Heart left ventricle (tissue), 16 donors: ENCODE measurements at regions not wholly inside any gene's neighbourhood (a gene's known extent, or its start where the extent isn't known, plus 50 kb on each side); places are given as distances from the start of the nearest gene placed in this dataset.

ENCODE experiments used
- ATAC-seq, 4 donors: fragments of 200-7000 bp; cut with Tn5 transposase; one replicate each; pipeline ENCODE4 v1.9.1; 2020 to 2022; ENCODE audit warnings: moderate library complexity in 4 of 4, mild to moderate bottlenecking in 3 of 4, moderate number of reproducible peaks in 1 of 4
- DNase-seq, 5 donors: peaks; one replicate each; pipeline ENCODE4 v3.0.0-alpha.2; 2020
- H3K27ac ChIP-seq, 12 donors: fragments of 200-600 bp; sonication (generic) in 4 of 12; one replicate each; pipeline versions ENCODE4 v1.5.0 to v1.8.0; 2016 to 2022; ENCODE audit warnings: mild to moderate bottlenecking in 2 of 12
- H3K27me3 ChIP-seq, 9 donors: fragments of 200-600 bp; sonication (generic) in 2 of 9; one replicate each; pipeline versions ENCODE4 v1.5.1 to v1.8.0; 2016 to 2022; ENCODE audit warnings: mild to moderate bottlenecking in 3 of 9
- H3K36me3 ChIP-seq, 9 donors: fragments of 200-600 bp; sonication (generic) in 2 of 9; one replicate each; pipeline versions ENCODE4 v1.5.0 to v1.8.0; 2018 to 2022; ENCODE audit warnings: mild to moderate bottlenecking in 2 of 9
- H3K4me1 ChIP-seq, 12 donors: fragments of 200-600 bp; sonication (generic) in 4 of 12; one replicate each; pipeline versions ENCODE4 v1.5.0 to v1.8.0; 2016 to 2022; ENCODE audit warnings: mild to moderate bottlenecking in 3 of 12
- H3K4me3 ChIP-seq, 12 donors: fragments of 200-600 bp; sonication (generic) in 4 of 12; one replicate each; pipeline versions ENCODE4 v1.5.0 to v1.8.0; 2017 to 2022; ENCODE audit warnings: mild to moderate bottlenecking in 9 of 12, moderate library complexity in 4 of 12
- H3K9me3 ChIP-seq, 12 donors: fragments of 200-600 bp; sonication (generic) in 4 of 12; one replicate each; pipeline versions ENCODE4 v1.5.0 to v1.8.0; 2016 to 2022; ENCODE audit warnings: mild to moderate bottlenecking in 1 of 12
- POLR2A ChIP-seq, 2 donors: fragments of 450-650 bp; IDR thresholded peaks; one replicate each; pipeline ENCODE4 v1.6.1; 2017; ENCODE audit warnings: antibody characterized with exemption in 2 of 2, mild to moderate bottlenecking in 2 of 2, moderate library complexity in 2 of 2
- WGBS, 4 donors: extraction: QIAGEN DNeasy Blood & Tissue Kit in 2 of 4; methylation state at CpG; one replicate each; pipeline versions ENCODE4 v1.1.5 to v1.1.7; 2013 to 2018; 5-methylcytosine and 5-hydroxymethylcytosine counted together
- intact Hi-C, 10 donors: fragments of 100-400 bp; cut with DNase I; formaldehyde crosslinking; loops; one replicate each; pipeline versions ENCODE4 v1.11.1 to v1.14.2; 2022
- TF ChIP-seq, protein P1 (sequence below), 12 donors: fragments of 200-600 bp; sonication (generic) in 4 of 12; IDR thresholded peaks; one replicate each; pipeline versions ENCODE4 v1.5.0 to v1.8.0; 2018 to 2022; ENCODE audit warnings: antibody characterized with exemption in 12 of 12, mild to moderate bottlenecking in 5 of 12
- donor health status: ischemic (EF 13 %, LVEDD 7.1; RV severe dilation, severe dysfunction).
- donor health status: healthy with polysubstance abuse.
- donor health status: DM: no; HTN: yes; CAD: no.
- donor health status: DM: no; HTN: no; CAD: no.
- donor health status: ischemic (EF 25% LVEDD 6.9; RV normal size, moderate dysfunction).
- donor health status: ischemic (EF 25% LVEDD 5.7; RV mildly dilated, moderate dysfunction).
- donor health status: healthy.
- donor health status: DM: yes; HTN: yes; CAD: no.
- donor health status: ischemic (EF 35%, LVEDD 5.7; RV mildly dilated, moderate dysfunction).
- donor health status: nonischemic (EF 11% LVEDD 7.7; RV severe dilation, severe dysfunction).
- donor health status: DM: yes; HTN: yes; CAD: no.
- donor health status: PGD.
- donor health status: ischemic (EF 29% LVEDD 5.4; RV normal size, mild dysfunction).
- donor health status: nonischemic (EF 23%, LVEDD 6.1; RV moderate dilation, normal function).

DNA sequence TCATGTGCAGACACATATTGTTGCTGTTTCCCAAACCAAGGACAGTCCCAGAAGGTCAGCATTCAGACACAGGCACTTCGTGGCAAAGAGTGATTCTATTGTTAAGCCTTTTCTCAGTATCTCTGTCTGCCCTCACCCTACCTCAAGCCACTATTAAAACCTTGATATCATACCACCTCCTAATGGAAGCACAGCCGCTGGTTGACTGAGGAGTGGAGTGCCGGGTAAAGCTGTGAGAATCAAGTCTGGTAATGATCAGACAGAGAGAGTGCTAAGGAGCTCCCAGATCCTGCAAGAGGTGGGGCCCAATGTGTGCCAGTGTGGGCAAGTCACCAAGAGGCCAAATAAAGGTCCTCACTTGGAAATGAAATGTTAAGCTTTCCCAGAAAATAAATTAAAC, 819.5 kb downstream of the BCL11A start:
- DNase-seq (no peak), ATAC-seq (peak; percentile 20 to 64 (median 46))
- Histone ChIP-seq H3K27me3 (no peaks in the 10 kb centered on the region), H3K4me3 (no peak overlapping the region), H3K36me3 (no peaks in the 10 kb centered on the region), H3K9me3 (no peaks in the 10 kb centered on the region), H3K27ac (no peak overlapping the region), H3K4me1 (peaks cover 0 to 13% (median 0%) of the 10 kb centered on the region in 12 donors)
- no peak for TF ChIP-seq POLR2A (IDR thresholded peaks at IDR 0.05)
- TF ChIP-seq, protein P1, sequence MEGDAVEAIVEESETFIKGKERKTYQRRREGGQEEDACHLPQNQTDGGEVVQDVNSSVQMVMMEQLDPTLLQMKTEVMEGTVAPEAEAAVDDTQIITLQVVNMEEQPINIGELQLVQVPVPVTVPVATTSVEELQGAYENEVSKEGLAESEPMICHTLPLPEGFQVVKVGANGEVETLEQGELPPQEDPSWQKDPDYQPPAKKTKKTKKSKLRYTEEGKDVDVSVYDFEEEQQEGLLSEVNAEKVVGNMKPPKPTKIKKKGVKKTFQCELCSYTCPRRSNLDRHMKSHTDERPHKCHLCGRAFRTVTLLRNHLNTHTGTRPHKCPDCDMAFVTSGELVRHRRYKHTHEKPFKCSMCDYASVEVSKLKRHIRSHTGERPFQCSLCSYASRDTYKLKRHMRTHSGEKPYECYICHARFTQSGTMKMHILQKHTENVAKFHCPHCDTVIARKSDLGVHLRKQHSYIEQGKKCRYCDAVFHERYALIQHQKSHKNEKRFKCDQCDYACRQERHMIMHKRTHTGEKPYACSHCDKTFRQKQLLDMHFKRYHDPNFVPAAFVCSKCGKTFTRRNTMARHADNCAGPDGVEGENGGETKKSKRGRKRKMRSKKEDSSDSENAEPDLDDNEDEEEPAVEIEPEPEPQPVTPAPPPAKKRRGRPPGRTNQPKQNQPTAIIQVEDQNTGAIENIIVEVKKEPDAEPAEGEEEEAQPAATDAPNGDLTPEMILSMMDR (IDR thresholded peaks at IDR 0.05): no peak
- WGBS, 4 donors: 47 to 64% (median 51%) methylated on average over 3 of the region's 3 CpGs
- intact Hi-C loops: no loop called here

DNA sequence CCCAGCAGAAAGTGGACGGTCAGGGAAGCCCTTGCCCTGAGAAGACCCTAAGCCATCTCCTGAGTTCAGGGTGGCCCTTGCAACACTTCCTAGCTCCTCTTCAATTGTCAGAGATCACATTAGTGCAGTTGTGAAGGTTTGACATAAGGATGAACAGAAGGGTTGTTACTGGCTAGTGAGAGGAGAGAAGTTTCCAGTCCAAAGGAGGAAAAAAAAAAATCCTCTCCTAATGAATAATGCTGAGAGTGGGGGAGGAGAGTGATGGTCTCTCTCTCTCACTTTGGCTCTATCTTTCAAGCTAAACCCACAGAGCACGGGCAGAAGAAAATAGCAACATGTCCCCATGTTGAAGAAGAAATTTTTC, 819.9 kb downstream of the BCL11A start:
- no peak for DNase-seq
- Histone ChIP-seq H3K27ac (no peak overlapping the region), H3K4me3 (no peak overlapping the region), H3K9me3 (no peaks in the 10 kb centered on the region), H3K36me3 (no peaks in the 10 kb centered on the region), H3K27me3 (no peaks in the 10 kb centered on the region), H3K4me1 (peaks cover 0 to 13% (median 0%) of the 10 kb centered on the region in 12 donors)
- no peak for TF ChIP-seq POLR2A (IDR thresholded peaks at IDR 0.05)
- TF ChIP-seq, protein P1 (IDR thresholded peaks at IDR 0.05): no peak
- WGBS, 4 donors: 75 to 87% (median 79%) methylated on average over 2 of the region's 2 CpGs
- intact Hi-C loops: no loop called here
- ATAC-seq: no peak

DNA sequence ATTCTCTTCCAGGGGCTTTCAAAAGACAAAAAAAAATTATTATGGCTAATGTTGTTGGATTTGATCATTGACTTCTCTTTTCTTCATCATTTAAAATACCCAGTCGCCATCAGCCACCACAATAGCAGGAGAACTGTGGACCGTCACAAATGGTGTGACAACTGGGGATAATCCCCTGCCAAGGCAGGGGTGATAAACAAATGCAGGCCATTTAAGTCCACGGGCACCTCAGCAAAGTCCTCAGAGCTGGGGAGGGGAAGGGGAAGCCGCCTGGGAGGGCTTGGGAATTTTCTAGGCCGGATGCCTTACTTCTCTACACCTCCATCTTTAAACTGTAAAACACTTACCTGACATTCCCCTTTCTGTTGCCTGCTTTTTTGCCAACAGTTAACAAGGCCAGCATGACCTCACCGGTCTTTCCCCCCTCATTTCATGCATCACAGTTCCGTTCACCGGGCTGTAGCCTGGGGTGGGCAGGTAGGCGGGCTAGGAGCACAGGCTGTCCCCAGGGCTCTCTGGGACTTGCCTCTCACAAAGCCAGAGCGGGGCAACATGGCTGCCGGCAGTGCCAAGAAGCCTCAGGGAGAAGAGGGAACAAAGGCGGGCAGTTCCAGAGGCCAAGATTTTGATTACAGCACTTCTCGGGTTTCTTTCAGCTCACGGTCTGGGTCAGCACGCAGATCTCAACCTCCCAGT, 820.4 kb downstream of the BCL11A start:
- no peak for DNase-seq
- Histone ChIP-seq H3K27me3 (no peaks in the 10 kb centered on the region), H3K36me3 (no peaks in the 10 kb centered on the region), H3K4me3 (no peak overlapping the region), H3K9me3 (no peaks in the 10 kb centered on the region), H3K4me1 (peaks cover 0 to 13% (median 0%) of the 10 kb centered on the region in 12 donors), H3K27ac (no peak overlapping the region)
- 86 to 87% (median 87%) methylated on average over 15 of the region's 15 CpGs for WGBS, 4 donors
- intact Hi-C loops: no loop called here
- ATAC-seq: no peak
- no peak for TF ChIP-seq POLR2A (IDR thresholded peaks at IDR 0.05)
- TF ChIP-seq, protein P1 (IDR thresholded peaks at IDR 0.05): no peak

DNA sequence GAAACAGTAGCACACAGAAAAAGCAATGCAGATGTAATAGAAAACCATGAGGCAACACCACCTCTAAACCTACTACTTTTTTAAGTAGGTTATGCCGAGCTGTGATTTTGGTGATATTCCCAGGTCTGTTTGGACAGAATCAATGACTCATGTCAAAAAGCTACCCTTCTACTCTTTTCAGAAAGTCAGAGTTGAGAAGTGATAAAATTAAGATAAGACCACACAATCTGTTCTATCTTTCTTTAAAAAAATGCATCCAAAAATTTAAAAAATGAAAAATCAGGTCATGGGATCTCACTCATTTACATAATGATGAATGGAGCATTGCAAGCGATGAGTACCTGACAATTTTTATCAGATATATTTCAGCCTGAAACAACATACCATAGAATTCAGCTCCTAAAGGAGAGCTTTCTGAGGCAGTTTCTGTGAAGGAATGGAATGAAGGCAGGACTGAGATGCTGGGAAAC, 826.3 kb downstream of the BCL11A start:
- TF ChIP-seq POLR2A (IDR thresholded peaks at IDR 0.05): no peak
- TF ChIP-seq, protein P1 (IDR thresholded peaks at IDR 0.05): no peak
- no peaks in the 10 kb centered on the region for H3K4me1 ChIP-seq
- no peak for DNase-seq
- H3K27ac ChIP-seq: no peak overlapping the region
- no peaks in the 10 kb centered on the region for H3K27me3 ChIP-seq
- H3K9me3 ChIP-seq: no peaks in the 10 kb centered on the region
- WGBS, 4 donors: 83 to 90% (median 87%) methylated on average over 2 of the region's 2 CpGs
- H3K36me3 ChIP-seq: no peaks in the 10 kb centered on the region
- no peak for ATAC-seq
- intact Hi-C loops: no loop called here
- no peak overlapping the region for H3K4me3 ChIP-seq
